AG20443 (cell line): ENCODE measurements at regions not wholly inside any gene's neighbourhood (a gene's known extent, or its start where the extent isn't known, plus 50 kb on each side); places are given as distances from the start of the nearest gene placed in this dataset.

Source experiments
- DNase-seq: peaks from one replicate; pipeline ENCODE4 v3.0.0; 2012; ENCODE audit warnings: low spot score, mixed read lengths

GRCh38 chr6:149150301-149150700 lies 167.2 kb upstream of the TAB2 start:
- no peak for DNase-seq

GRCh38 chr6:149150801-149151398 lies 166.6 kb upstream of the TAB2 start:
- DNase-seq: no peak

GRCh38 chr6:149152521-149152920 lies 165.0 kb upstream of the TAB2 start:
- no peak for DNase-seq

- no peak for DNase-seq
These were observed 164.4 kb upstream of the TAB2 start for GRCh38 chr6:149153100-149153499.

- no peak for DNase-seq
These were observed 163.8 kb upstream of the TAB2 start for GRCh38 chr6:149153693-149154092.

- no peak for DNase-seq
These were observed 163.2 kb upstream of the TAB2 start for GRCh38 chr6:149154261-149154821.

GRCh38 chr6:149157126-149157525 lies 160.4 kb upstream of the TAB2 start:
- DNase-seq: no peak

- no peak for DNase-seq
These were observed 159.4 kb upstream of the TAB2 start for GRCh38 chr6:149158076-149158475.

GRCh38 chr6:149160943-149161342 lies 156.6 kb upstream of the TAB2 start:
- no peak for DNase-seq

- DNase-seq: no peak
These were observed 154.6 kb upstream of the TAB2 start for GRCh38 chr6:149162924-149163323.

- no peak for DNase-seq
These were observed 153.2 kb upstream of the TAB2 start for GRCh38 chr6:149164199-149164750.

- DNase-seq: no peak
These were observed 151.2 kb upstream of the TAB2 start for GRCh38 chr6:149166336-149166735.

- DNase-seq: no peak
These were observed 150.8 kb upstream of the TAB2 start for GRCh38 chr6:149166747-149167146.

GRCh38 chr6:149168968-149169367 lies 148.5 kb upstream of the TAB2 start:
- no peak for DNase-seq

GRCh38 chr6:149169761-149170511 lies 147.6 kb upstream of the TAB2 start:
- peak; percentile 38 for DNase-seq

GRCh38 chr6:149170564-149171452 lies 146.7 kb upstream of the TAB2 start:
- DNase-seq: no peak

- no peak for DNase-seq
These were observed 144.3 kb upstream of the TAB2 start for GRCh38 chr6:149173222-149173621.

- no peak for DNase-seq
These were observed 142.6 kb upstream of the TAB2 start for GRCh38 chr6:149174962-149175361.

GRCh38 chr6:149176971-149177667 lies 140.4 kb upstream of the TAB2 start:
- DNase-seq: no peak

- no peak for DNase-seq
These were observed 138.1 kb upstream of the TAB2 start for GRCh38 chr6:149179431-149179830.

- no peak for DNase-seq
These were observed 136.2 kb upstream of the TAB2 start for GRCh38 chr6:149181304-149181703.

- no peak for DNase-seq
These were observed 135.2 kb upstream of the TAB2 start for GRCh38 chr6:149182262-149182661.
